ENCODE measurements at regions not wholly inside any gene's neighbourhood (a gene's known extent, or its start where the extent isn't known, plus 50 kb on each side); places are given as distances from the start of the nearest gene placed in this dataset.

DNA sequence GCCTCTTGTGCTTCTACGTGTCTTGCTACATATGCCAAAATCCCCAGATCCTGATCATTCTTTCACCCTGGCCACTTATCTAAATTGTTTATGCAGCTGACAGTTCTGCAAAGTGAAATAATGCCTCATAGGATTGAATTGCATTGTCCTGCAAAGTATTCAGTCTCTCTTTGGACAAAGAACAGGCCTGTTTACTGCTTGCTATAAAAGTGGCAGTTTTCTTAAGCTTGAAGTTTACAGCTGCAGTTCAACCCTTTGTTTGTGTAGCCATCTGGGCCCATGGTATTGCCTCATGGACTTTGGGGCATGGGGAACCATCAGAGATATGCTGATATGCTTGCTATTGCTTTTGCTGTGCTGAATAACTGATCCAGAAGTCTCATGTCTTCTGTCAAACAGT, 523.2 kb downstream of the OTOL1 start:
- no peak overlapping the region for H3K4me3 ChIP-seq (ENCODE audit: low read depth, low read length)
- TF ChIP-seq, protein P1, sequence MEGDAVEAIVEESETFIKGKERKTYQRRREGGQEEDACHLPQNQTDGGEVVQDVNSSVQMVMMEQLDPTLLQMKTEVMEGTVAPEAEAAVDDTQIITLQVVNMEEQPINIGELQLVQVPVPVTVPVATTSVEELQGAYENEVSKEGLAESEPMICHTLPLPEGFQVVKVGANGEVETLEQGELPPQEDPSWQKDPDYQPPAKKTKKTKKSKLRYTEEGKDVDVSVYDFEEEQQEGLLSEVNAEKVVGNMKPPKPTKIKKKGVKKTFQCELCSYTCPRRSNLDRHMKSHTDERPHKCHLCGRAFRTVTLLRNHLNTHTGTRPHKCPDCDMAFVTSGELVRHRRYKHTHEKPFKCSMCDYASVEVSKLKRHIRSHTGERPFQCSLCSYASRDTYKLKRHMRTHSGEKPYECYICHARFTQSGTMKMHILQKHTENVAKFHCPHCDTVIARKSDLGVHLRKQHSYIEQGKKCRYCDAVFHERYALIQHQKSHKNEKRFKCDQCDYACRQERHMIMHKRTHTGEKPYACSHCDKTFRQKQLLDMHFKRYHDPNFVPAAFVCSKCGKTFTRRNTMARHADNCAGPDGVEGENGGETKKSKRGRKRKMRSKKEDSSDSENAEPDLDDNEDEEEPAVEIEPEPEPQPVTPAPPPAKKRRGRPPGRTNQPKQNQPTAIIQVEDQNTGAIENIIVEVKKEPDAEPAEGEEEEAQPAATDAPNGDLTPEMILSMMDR (IDR thresholded peaks at IDR 0.05; ENCODE audit: low read depth, low read length, missing control alignments), result no peak
- in situ Hi-C loops (cut with HindIII; ENCODE audit: low sequenced_read_pairs), result no loop called here
- no peak for DNase-seq (ENCODE audit: low read depth)

DNA sequence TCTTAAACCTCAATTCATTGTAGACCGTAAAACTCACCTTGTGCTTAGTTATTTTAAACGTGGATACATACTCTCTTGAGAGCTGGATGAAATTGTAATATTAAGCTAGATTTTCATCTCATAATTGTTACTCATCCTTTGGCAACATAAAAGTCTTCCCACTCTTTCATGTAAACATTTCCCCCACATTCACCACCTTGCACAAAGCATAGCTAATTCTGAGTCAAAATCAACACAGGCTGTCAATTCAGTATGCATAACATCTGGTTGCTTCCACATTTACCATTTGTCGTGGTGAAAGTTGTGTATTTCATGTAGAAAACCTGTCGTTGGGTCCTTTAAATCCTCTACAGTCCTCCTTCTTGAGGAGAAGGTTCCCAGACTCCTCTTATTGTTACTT, 524.6 kb downstream of the OTOL1 start:
- no peak for DNase-seq (ENCODE audit: low read depth)
- no peak overlapping the region for H3K4me3 ChIP-seq (ENCODE audit: low read depth, low read length)
- TF ChIP-seq, protein P1 (IDR thresholded peaks at IDR 0.05; ENCODE audit: low read depth, low read length, missing control alignments), result no peak
- in situ Hi-C loops (cut with HindIII; ENCODE audit: low sequenced_read_pairs), result no loop called here

DNA sequence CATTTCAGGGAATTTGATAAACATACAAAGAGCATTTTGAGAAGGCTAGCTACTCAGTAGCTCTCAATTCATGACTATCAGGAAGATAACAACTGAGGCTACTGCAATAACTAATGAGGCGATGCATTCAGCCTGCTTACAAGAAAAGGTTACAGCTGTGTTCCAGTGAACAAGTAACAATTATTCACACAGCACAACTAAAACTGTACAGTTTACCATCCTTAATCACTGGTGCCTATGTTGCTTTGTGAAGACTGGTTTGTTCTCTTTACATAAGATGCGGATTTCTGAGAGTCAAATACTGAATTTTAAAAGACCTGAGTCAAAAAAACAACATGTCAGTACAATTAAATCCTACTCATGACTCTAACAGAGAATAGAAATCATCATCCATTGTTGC, 526.3 kb downstream of the OTOL1 start:
- TF ChIP-seq, protein P1 (IDR thresholded peaks at IDR 0.05; ENCODE audit: low read depth, low read length, missing control alignments), result no peak
- in situ Hi-C loops (cut with HindIII; ENCODE audit: low sequenced_read_pairs), result no loop called here
- H3K4me3 ChIP-seq (ENCODE audit: low read depth, low read length), result no peak overlapping the region
- no peak for DNase-seq (ENCODE audit: low read depth)

DNA sequence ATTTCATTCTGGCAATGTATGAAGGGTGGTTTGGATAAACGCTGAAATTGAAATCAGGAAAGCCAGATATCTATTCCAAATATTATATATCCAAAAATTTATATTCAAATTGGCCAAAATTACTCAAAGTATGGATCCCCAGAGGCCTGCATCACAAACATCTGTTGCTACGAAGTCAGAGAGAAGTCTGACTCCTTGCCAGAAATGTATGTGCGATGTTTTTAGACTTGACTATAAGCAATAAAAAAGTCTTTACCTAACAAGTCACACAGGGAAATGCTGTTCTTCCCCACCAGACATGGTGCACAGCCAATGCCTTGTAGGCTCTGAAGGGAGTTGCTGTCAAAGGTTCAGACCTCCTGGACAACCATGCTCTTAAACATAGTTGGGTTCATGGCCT, 533.1 kb downstream of the OTOL1 start:
- TF ChIP-seq, protein P1 (IDR thresholded peaks at IDR 0.05; ENCODE audit: low read depth, low read length, missing control alignments), result no peak
- no peak overlapping the region for H3K4me3 ChIP-seq (ENCODE audit: low read depth, low read length)
- no peak for DNase-seq (ENCODE audit: low read depth)
- in situ Hi-C loops (cut with HindIII; ENCODE audit: low sequenced_read_pairs), result no loop called here

DNA sequence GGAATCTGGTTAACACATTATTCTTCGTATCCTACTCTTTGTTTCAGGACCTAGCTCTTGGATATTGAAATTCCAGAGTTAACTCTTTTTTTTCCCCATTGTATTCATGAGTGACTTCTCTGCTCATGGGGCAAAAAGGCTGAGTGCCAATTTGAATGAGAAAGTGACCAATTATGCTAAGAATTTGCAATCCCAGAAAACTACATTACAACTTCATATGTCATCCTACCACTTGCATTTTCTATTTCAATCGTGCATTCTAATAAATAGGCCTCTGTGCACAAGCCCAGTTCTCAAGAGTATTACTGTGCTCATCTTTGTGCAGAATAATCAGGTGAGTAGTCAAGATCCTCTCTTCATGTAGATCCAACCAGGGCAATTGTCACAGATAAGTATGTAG, 537.8 kb downstream of the OTOL1 start:
- H3K4me3 ChIP-seq (ENCODE audit: low read depth, low read length), result no peak overlapping the region
- peak; percentile 69 for DNase-seq (ENCODE audit: low read depth)
- TF ChIP-seq, protein P1 (IDR thresholded peaks at IDR 0.05; ENCODE audit: low read depth, low read length, missing control alignments), result no peak
- in situ Hi-C loops (cut with HindIII; ENCODE audit: low sequenced_read_pairs), result no loop called here

DNA sequence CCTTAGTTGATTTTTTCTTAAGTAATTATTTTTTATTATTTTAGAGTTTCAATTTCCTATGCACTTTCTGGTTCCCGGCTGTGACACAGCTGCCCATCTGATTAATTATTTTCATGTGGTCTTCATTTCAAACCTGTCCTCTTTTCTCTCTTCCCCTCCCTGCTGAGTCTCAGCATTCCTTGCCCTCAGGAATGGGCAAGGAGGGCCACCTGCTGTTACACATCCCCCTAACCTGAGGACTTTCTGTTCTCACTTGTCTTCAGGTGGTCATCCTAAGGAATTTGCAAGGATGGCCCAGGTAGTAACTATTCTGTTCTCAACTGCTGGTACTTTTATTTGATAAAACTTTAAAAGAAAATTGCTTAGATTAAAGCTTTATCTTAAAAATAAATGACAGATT, 545.0 kb downstream of the OTOL1 start:
- in situ Hi-C loops (cut with HindIII; ENCODE audit: low sequenced_read_pairs), result no loop called here

More for the DNA sequence above, 545.0 kb downstream of the OTOL1 start:
- DNase-seq (ENCODE audit: low read depth), result no peak
- no peak overlapping the region for H3K4me3 ChIP-seq (ENCODE audit: low read depth, low read length)
- TF ChIP-seq, protein P1 (IDR thresholded peaks at IDR 0.05; ENCODE audit: low read depth, low read length, missing control alignments), result no peak
